Neuronal stem cell (in vitro differentiated cells): ENCODE measurements at regions not wholly inside any gene's neighbourhood (a gene's known extent, or its start where the extent isn't known, plus 50 kb on each side); places are given as distances from the start of the nearest gene placed in this dataset.

Source experiments
- DNase-seq: peaks from one replicate; pipeline ENCODE4 v3.0.0-alpha.2; 2013; ENCODE audit warnings: low spot score
- H2AFZ ChIP-seq: one replicate; pipeline ENCODE4 v1.6.1; 2013; ENCODE audit warnings: mild to moderate bottlenecking, low read length, inconsistent platforms
- H2AK5ac ChIP-seq: 2 replicates; pipeline ENCODE4 v1.6.1; 2013; ENCODE audit warnings: low read depth, mild to moderate bottlenecking, inconsistent platforms, low read length, moderate library complexity, mixed read lengths
- H2BK120ac ChIP-seq: 2 replicates; pipeline ENCODE4 v1.6.1; 2013; ENCODE audit warnings: low read depth, mild to moderate bottlenecking, inconsistent platforms, low read length, moderate library complexity, mixed read lengths
- H2BK12ac ChIP-seq: one replicate; pipeline ENCODE4 v1.6.1; 2013; ENCODE audit warnings: low read length, inconsistent platforms
- H2BK15ac ChIP-seq: 2 replicates; pipeline ENCODE4 v1.6.1; 2013; ENCODE audit warnings: mild to moderate bottlenecking, low read length, inconsistent platforms, mixed read lengths
- H2BK5ac ChIP-seq: one replicate; pipeline ENCODE4 v1.6.1; 2013; ENCODE audit warnings: inconsistent platforms, mild to moderate bottlenecking, low read length, moderate library complexity
- H3K14ac ChIP-seq: one replicate; pipeline ENCODE4 v1.6.1; 2013; ENCODE audit warnings: low read length, inconsistent platforms
- H3K18ac ChIP-seq: 2 replicates; pipeline ENCODE4 v1.6.1; 2013; ENCODE audit warnings: low read length, inconsistent platforms
- H3K23ac ChIP-seq: 2 replicates; pipeline ENCODE4 v1.6.1; 2013; ENCODE audit warnings: low read depth, mild to moderate bottlenecking, mixed read lengths, low read length, inconsistent platforms; ENCODE audit not compliant: poor library complexity
- H3K27ac ChIP-seq: replicated peaks from 3 replicates; pipeline ENCODE4 v1.5.1; 2013; ENCODE audit warnings: low read length, inconsistent platforms
- H3K27me3 ChIP-seq, 3 experiments: 2 replicates each; pipeline ENCODE4 v1.6.1; 2013; ENCODE audit warnings: low read length in 3 of 3, mild to moderate bottlenecking in 2 of 3, inconsistent platforms in 1 of 3, low read depth in 1 of 3, mixed read lengths in 1 of 3, moderate library complexity in 1 of 3; ENCODE audit not compliant: control insufficient read depth in 3 of 3, insufficient read depth in 3 of 3
- H3K36me3 ChIP-seq, 2 donors: replicated peaks in 1 of 2; 2 replicates each; pipeline ENCODE4 v1.6.1; 2013; ENCODE audit warnings: low read length in 2 of 2; ENCODE audit not compliant: control insufficient read depth in 2 of 2, insufficient read depth in 2 of 2
- H3K4ac ChIP-seq: 2 replicates; pipeline ENCODE4 v1.6.1; 2013; ENCODE audit warnings: inconsistent platforms, mild to moderate bottlenecking, low read length, moderate library complexity
- H3K4me1 ChIP-seq, 2 donors: 1 replicate in 1 of 2; 2 replicates in 1 of 2; pipeline ENCODE4 v1.6.1; 2013; ENCODE audit warnings: low read length in 2 of 2, low read depth in 1 of 2; ENCODE audit not compliant: control insufficient read depth in 2 of 2, insufficient read depth in 1 of 2
- H3K4me2 ChIP-seq: one replicate; pipeline ENCODE4 v1.6.1; 2013; ENCODE audit warnings: mild to moderate bottlenecking, low read length, inconsistent platforms; ENCODE audit not compliant: insufficient read depth, poor library complexity, severe bottlenecking
- H3K4me3 ChIP-seq, 2 donors: 2 replicates each; pipeline ENCODE4 v1.5.1; 2013; ENCODE audit warnings: low read length in 2 of 2, mild to moderate bottlenecking in 2 of 2, inconsistent platforms in 1 of 2, moderate library complexity in 1 of 2
- H3K79me1 ChIP-seq: one replicate; pipeline ENCODE4 v1.6.1; 2013; ENCODE audit warnings: low read depth, mild to moderate bottlenecking, inconsistent platforms, low read length, moderate library complexity
- H3K9ac ChIP-seq: one replicate; pipeline ENCODE4 v1.6.1; 2013; ENCODE audit warnings: mild to moderate bottlenecking, low read depth, low read length, inconsistent platforms; ENCODE audit not compliant: poor library complexity
- H3K9me3 ChIP-seq, 2 donors: replicated peaks in 1 of 2; 2 replicates each; pipeline versions ENCODE3 to v1.6.1; 2013; ENCODE audit warnings: low read length in 2 of 2, mild to moderate bottlenecking in 2 of 2, inconsistent platforms in 1 of 2, low read depth in 1 of 2, mixed read lengths in 1 of 2, moderate library complexity in 1 of 2; ENCODE audit not compliant: control insufficient read depth in 2 of 2, insufficient read depth in 1 of 2
- H4K8ac ChIP-seq: one replicate; pipeline ENCODE4 v1.6.1; 2013; ENCODE audit warnings: low read depth, mild to moderate bottlenecking, inconsistent platforms, low read length, moderate library complexity
- H4K91ac ChIP-seq: one replicate; pipeline ENCODE4 v1.6.1; 2013; ENCODE audit warnings: low read length, low read depth, mild to moderate bottlenecking, inconsistent platforms; ENCODE audit not compliant: poor library complexity
- WGBS, 2 donors: extraction: QIAGEN DNeasy Blood & Tissue Kit; methylation state at CpG; one replicate each; pipeline ENCODE4 v1.1.7; 2013; ENCODE audit warnings: missing lambda C conversion rate in 2 of 2, mixed read lengths in 1 of 2; ENCODE audit not compliant: insufficient read length in 2 of 2, insufficient replicate concordance in 1 of 2; ENCODE audit errors: extremely low coverage in 2 of 2; 5-methylcytosine and 5-hydroxymethylcytosine counted together

- Histone ChIP-seq H3K36me3 (no peaks in the 10 kb centered on the region), H2BK5ac (no peak overlapping the region), H3K23ac (no peak overlapping the region), H3K79me1 (no peaks in the 10 kb centered on the region), H4K8ac (no peak overlapping the region), H4K91ac (no peak overlapping the region), H3K27me3 (peaks cover 0 to 2% (median 0%) of the 10 kb centered on the region in 3 experiments), H2AFZ (no peak overlapping the region), H3K9me3 (peaks cover 0 to 2% of the 10 kb centered on the region in 2 donors), H3K27ac (no peak overlapping the region), H2BK15ac (no peak overlapping the region), H3K9ac (no peak overlapping the region), H2AK5ac (no peak overlapping the region), H3K4me3 (no peak overlapping the region), H3K4me1 (no peaks in the 10 kb centered on the region), H2BK12ac (no peak overlapping the region), H3K4me2 (no peak overlapping the region), H3K4ac (no peak overlapping the region), H3K18ac (no peak overlapping the region), H2BK120ac (no peak overlapping the region), H3K14ac (no peak overlapping the region)
- DNase-seq: no peak
- no CpG with 5 or more reads among the region's 5 CpGs for WGBS, 2 donors
Observed at GRCh38 chr10:111962951-111963350, 220.6 kb downstream of the GPAM start.

GRCh38 chr10:111967116-111967515, 216.4 kb downstream of the GPAM start:
- Histone ChIP-seq H3K18ac (no peak overlapping the region), H3K9ac (no peak overlapping the region), H3K9me3 (no peaks in the 10 kb centered on the region), H2BK12ac (no peak overlapping the region), H3K36me3 (no peaks in the 10 kb centered on the region), H2AK5ac (no peak overlapping the region), H2BK15ac (no peak overlapping the region), H3K4me1 (no peaks in the 10 kb centered on the region), H2BK5ac (no peak overlapping the region), H2BK120ac (no peak overlapping the region), H2AFZ (no peak overlapping the region), H3K4me2 (no peak overlapping the region), H3K27me3 (peaks cover 0 to 2% (median 0%) of the 10 kb centered on the region in 3 experiments), H3K79me1 (no peaks in the 10 kb centered on the region), H3K23ac (no peak overlapping the region), H4K91ac (no peak overlapping the region), H3K27ac (no peak overlapping the region), H3K4ac (no peak overlapping the region), H3K14ac (no peak overlapping the region), H3K4me3 (no peak overlapping the region), H4K8ac (no peak overlapping the region)
- DNase-seq: no peak
- no CpG with 5 or more reads among the region's 1 CpG for WGBS, 2 donors

- Histone ChIP-seq H3K79me1 (no peaks in the 10 kb centered on the region), H3K23ac (no peak overlapping the region), H2AFZ (no peak overlapping the region), H3K9me3 (no peaks in the 10 kb centered on the region), H2BK12ac (no peak overlapping the region), H3K36me3 (no peaks in the 10 kb centered on the region), H3K18ac (no peak overlapping the region), H3K27me3 (peaks cover 0 to 2% (median 0%) of the 10 kb centered on the region in 3 experiments), H4K8ac (no peak overlapping the region), H3K4me3 (no peak overlapping the region), H3K9ac (no peak overlapping the region), H3K4me2 (no peak overlapping the region), H4K91ac (no peak overlapping the region), H2BK5ac (no peak overlapping the region), H3K14ac (no peak overlapping the region), H2BK15ac (no peak overlapping the region), H2AK5ac (no peak overlapping the region), H2BK120ac (no peak overlapping the region), H3K27ac (no peak overlapping the region), H3K4me1 (no peaks in the 10 kb centered on the region), H3K4ac (no peak overlapping the region)
- DNase-seq: no peak
- WGBS, 2 donors: no CpG with 5 or more reads among the region's 2 CpGs
Observed at GRCh38 chr10:111967547-111967946, 216.0 kb downstream of the GPAM start.

- no CpG with 5 or more reads among the region's 3 CpGs for WGBS, 2 donors
- Histone ChIP-seq H2BK15ac (no peak overlapping the region), H2AK5ac (no peak overlapping the region), H4K8ac (no peak overlapping the region), H2BK12ac (no peak overlapping the region), H3K23ac (no peak overlapping the region), H4K91ac (no peak overlapping the region), H3K18ac (no peak overlapping the region), H3K4me2 (no peak overlapping the region), H3K4ac (no peak overlapping the region), H3K27ac (no peak overlapping the region), H3K9me3 (no peaks in the 10 kb centered on the region), H2BK120ac (no peak overlapping the region), H3K36me3 (no peaks in the 10 kb centered on the region), H3K4me1 (no peaks in the 10 kb centered on the region), H3K79me1 (no peaks in the 10 kb centered on the region), H3K9ac (no peak overlapping the region), H3K27me3 (peaks cover 0 to 2% (median 0%) of the 10 kb centered on the region in 3 experiments), H2AFZ (no peak overlapping the region), H3K14ac (no peak overlapping the region), H3K4me3 (no peak overlapping the region), H2BK5ac (no peak overlapping the region)
- no peak for DNase-seq
Observed at GRCh38 chr10:111968647-111969046, 214.9 kb downstream of the GPAM start.
